HL-60 (cell line): ENCODE measurements at regions not wholly inside any gene's neighbourhood (a gene's known extent, or its start where the extent isn't known, plus 50 kb on each side); places are given as distances from the start of the nearest gene placed in this dataset.

ENCODE experiments used
- DNase-seq, 2 experiments: peaks; one replicate each; pipeline ENCODE4 v3.0.0-alpha.2; 2010 to 2020; ENCODE audit warnings: low read depth in 1 of 2, low spot score in 1 of 2
- H3K27ac ChIP-seq: fragments of 250-450 bp; sonication (Bioruptor Pico); replicated peaks from 2 replicates; pipeline ENCODE4 v1.5.1; 2020; ENCODE audit warnings: mild to moderate bottlenecking, moderate library complexity
- H3K27me3 ChIP-seq: fragments of 250-450 bp; sonication (Bioruptor Pico); 2 replicates; pipeline ENCODE4 v1.5.1; 2021; ENCODE audit warnings: mild to moderate bottlenecking, moderate library complexity; ENCODE audit not compliant: insufficient read depth, poor library complexity, severe bottlenecking
- H3K4me3 ChIP-seq: replicated peaks from 2 replicates; pipeline ENCODE4 v1.5.1; 2011; ENCODE audit warnings: mild to moderate bottlenecking, control low read depth, low read length; ENCODE audit not compliant: insufficient read depth
- GABPA ChIP-seq: IDR thresholded peaks from 2 replicates; pipeline ENCODE4 v1.6.1; 2012; ENCODE audit warnings: low read depth
- POLR2AphosphoS5 ChIP-seq: IDR thresholded peaks from 2 replicates; pipeline ENCODE4 v1.6.1; 2012; ENCODE audit warnings: low read depth
- SPI1 ChIP-seq: IDR thresholded peaks from 2 replicates; pipeline ENCODE4 v1.6.1; 2012; ENCODE audit warnings: low read depth, mild to moderate bottlenecking, borderline replicate concordance
- TF ChIP-seq, protein P1 (sequence below): IDR thresholded peaks from one replicate; pipeline ENCODE4 v1.5.1; 2011; ENCODE audit warnings: low read length, control low read depth, inconsistent platforms; ENCODE audit not compliant: insufficient read depth
- TF ChIP-seq, protein P2 (sequence below): IDR thresholded peaks from 2 replicates; pipeline ENCODE4 v1.6.1; 2012; ENCODE audit warnings: low read depth; ENCODE audit not compliant: insufficient replicate concordance

DNA sequence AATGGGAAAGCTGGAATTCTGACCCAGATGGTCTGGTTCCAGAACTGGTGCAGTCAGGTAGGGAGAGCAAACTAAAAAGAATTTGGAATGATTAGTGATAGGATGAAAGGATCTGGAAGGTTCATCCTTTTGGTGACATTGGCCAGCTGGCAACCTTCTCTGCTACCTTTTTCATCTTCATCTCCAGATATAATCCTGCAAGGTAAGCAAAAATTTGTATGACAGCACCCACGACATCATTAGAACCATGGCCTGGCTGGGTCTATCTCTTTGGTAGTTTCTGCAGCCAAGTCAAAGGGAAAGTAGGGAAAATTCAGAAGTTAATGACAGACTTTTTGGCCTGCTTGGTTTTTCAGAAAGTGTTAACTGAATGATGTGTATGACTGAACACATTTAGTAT lies 188.9 kb upstream of the MALRD1 start:
- no peak for DNase-seq
- no peaks in the 10 kb centered on the region for H3K27me3 ChIP-seq
- no peak overlapping the region for H3K4me3 ChIP-seq
- no peak overlapping the region for H3K27ac ChIP-seq
- TF ChIP-seq POLR2AphosphoS5 = no peak
- TF ChIP-seq SPI1 = no peak
- TF ChIP-seq, protein P1, sequence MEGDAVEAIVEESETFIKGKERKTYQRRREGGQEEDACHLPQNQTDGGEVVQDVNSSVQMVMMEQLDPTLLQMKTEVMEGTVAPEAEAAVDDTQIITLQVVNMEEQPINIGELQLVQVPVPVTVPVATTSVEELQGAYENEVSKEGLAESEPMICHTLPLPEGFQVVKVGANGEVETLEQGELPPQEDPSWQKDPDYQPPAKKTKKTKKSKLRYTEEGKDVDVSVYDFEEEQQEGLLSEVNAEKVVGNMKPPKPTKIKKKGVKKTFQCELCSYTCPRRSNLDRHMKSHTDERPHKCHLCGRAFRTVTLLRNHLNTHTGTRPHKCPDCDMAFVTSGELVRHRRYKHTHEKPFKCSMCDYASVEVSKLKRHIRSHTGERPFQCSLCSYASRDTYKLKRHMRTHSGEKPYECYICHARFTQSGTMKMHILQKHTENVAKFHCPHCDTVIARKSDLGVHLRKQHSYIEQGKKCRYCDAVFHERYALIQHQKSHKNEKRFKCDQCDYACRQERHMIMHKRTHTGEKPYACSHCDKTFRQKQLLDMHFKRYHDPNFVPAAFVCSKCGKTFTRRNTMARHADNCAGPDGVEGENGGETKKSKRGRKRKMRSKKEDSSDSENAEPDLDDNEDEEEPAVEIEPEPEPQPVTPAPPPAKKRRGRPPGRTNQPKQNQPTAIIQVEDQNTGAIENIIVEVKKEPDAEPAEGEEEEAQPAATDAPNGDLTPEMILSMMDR = no peak
- TF ChIP-seq GABPA = no peak
- TF ChIP-seq, protein P2, sequence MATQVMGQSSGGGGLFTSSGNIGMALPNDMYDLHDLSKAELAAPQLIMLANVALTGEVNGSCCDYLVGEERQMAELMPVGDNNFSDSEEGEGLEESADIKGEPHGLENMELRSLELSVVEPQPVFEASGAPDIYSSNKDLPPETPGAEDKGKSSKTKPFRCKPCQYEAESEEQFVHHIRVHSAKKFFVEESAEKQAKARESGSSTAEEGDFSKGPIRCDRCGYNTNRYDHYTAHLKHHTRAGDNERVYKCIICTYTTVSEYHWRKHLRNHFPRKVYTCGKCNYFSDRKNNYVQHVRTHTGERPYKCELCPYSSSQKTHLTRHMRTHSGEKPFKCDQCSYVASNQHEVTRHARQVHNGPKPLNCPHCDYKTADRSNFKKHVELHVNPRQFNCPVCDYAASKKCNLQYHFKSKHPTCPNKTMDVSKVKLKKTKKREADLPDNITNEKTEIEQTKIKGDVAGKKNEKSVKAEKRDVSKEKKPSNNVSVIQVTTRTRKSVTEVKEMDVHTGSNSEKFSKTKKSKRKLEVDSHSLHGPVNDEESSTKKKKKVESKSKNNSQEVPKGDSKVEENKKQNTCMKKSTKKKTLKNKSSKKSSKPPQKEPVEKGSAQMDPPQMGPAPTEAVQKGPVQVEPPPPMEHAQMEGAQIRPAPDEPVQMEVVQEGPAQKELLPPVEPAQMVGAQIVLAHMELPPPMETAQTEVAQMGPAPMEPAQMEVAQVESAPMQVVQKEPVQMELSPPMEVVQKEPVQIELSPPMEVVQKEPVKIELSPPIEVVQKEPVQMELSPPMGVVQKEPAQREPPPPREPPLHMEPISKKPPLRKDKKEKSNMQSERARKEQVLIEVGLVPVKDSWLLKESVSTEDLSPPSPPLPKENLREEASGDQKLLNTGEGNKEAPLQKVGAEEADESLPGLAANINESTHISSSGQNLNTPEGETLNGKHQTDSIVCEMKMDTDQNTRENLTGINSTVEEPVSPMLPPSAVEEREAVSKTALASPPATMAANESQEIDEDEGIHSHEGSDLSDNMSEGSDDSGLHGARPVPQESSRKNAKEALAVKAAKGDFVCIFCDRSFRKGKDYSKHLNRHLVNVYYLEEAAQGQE = no peak

DNA sequence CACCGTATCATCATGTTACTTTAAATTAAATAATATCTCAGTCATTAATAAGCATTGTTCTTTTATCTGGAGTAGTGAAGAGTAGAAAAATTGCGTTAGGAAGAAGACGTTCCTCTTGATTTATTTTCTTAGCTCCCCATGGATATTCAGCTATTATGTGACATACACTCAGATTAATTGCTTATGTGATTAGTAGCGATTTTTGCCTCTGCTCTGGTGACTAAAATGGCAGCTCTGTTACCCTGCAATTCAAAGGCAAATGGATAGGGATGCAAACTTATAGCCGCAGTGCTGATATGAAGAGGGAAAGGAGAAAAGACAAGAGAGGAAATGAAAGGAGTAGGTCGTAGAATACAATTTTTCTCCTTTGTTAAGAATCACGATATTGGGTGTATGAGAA lies 188.4 kb upstream of the MALRD1 start:
- H3K4me3 ChIP-seq = no peak overlapping the region
- DNase-seq = no peak
- no peak overlapping the region for H3K27ac ChIP-seq
- no peaks in the 10 kb centered on the region for H3K27me3 ChIP-seq
- no peak for TF ChIP-seq SPI1
- TF ChIP-seq, protein P2 = no peak
- no peak for TF ChIP-seq GABPA
- TF ChIP-seq, protein P1 = no peak
- TF ChIP-seq POLR2AphosphoS5 = no peak

DNA sequence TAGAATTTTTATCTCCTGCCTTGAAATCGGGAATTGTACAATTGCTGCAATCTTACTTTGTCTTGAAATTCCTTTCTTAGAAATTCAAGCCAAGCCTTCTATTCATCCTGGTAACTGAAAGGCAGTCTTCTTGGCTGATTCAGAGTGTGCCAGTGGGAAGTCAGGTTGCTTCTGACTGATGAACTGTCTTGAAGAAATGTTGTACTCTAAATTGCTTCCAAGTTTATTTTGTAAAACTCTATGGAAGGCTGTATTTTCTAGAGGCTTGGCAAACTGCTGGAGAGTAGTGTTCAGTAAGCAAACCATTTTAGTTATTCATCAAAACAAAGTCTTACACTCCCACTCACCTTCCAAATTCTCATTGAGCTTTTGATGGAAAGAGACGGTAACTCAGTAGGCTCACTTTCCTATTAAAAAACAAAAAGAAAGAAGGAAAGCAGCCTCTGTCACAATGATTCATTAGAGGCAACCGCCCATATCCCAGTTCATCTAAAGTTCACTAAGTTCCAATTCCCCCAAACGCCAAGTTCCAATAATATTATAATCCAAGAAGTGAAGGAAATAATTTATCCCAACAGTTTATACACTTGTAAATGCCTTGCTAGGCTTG lies 187.9 kb upstream of the MALRD1 start:
- H3K27ac ChIP-seq = no peak overlapping the region
- DNase-seq = no peak
- TF ChIP-seq, protein P2 = no peak
- TF ChIP-seq SPI1 (no peak), GABPA (no peak), POLR2AphosphoS5 (no peak)
- TF ChIP-seq, protein P1 = no peak

More for the DNA sequence above, 187.9 kb upstream of the MALRD1 start:
- H3K4me3 ChIP-seq = no peak overlapping the region
- no peaks in the 10 kb centered on the region for H3K27me3 ChIP-seq
